Nucleus accumbens (tissue), 56 donors: ENCODE measurements at regions not wholly inside any gene's neighbourhood (a gene's known extent, or its start where the extent isn't known, plus 50 kb on each side); places are given as distances from the start of the nearest gene placed in this dataset.
A peak's percentile ranks its signal among the peaks of the same experiment; 100 is the strongest.
"Not testable (repeated sequence)": the region's sequence is repeated elsewhere in the genome, so short reads cannot be mapped to it uniquely, and the experiment has no call there.

Experiments used
- DNase-seq, 56 donors: peaks; one replicate each; lab custom pipeline; 2025; lab: John Stamatoyannopoulos, UW

- DNase-seq, result no peak
Observed at GRCh38 chr7:126179916-126180315, 1072.8 kb downstream of the GRM8 start.

- no peak for DNase-seq
Observed at GRCh38 chr7:126178865-126179264, 1073.9 kb downstream of the GRM8 start.

GRCh38 chr7:126177782-126178181, 1075.0 kb downstream of the GRM8 start:
- DNase-seq, result no peak

- DNase-seq, result no peak
Observed at GRCh38 chr7:126166645-126167044, 1086.1 kb downstream of the GRM8 start.

- DNase-seq, result no peak
Observed at GRCh38 chr7:126163647-126164046, 1089.1 kb downstream of the GRM8 start.

GRCh38 chr7:126157391-126157790, 1095.3 kb downstream of the GRM8 start:
- no peak for DNase-seq

- DNase-seq, result no peak
Observed at GRCh38 chr7:126150278-126150958, 1102.3 kb downstream of the GRM8 start.

- DNase-seq, result no peak
Observed at GRCh38 chr7:126140858-126141466, 1111.8 kb downstream of the GRM8 start.

GRCh38 chr7:126119981-126120380, 1132.8 kb downstream of the GRM8 start:
- no peak for DNase-seq

- DNase-seq, result no peak
Observed at GRCh38 chr7:126103582-126103981, 1149.2 kb downstream of the GRM8 start.

- DNase-seq, result no peak
Observed at GRCh38 chr7:126083014-126083413, 1153.4 kb upstream of the POT1 start.

- DNase-seq, result no peak
Observed at GRCh38 chr7:126079581-126079980, 1150.0 kb upstream of the POT1 start.

GRCh38 chr7:126079151-126079550, 1149.5 kb upstream of the POT1 start:
- no peak for DNase-seq

GRCh38 chr7:126065766-126066165, 1136.1 kb upstream of the POT1 start:
- peak in 5 of 56 donors; percentile 2 to 27 (median 9) for DNase-seq

- DNase-seq, result no peak
Observed at GRCh38 chr7:126057979-126058378, 1128.4 kb upstream of the POT1 start.

GRCh38 chr7:126056613-126057012, 1127.0 kb upstream of the POT1 start:
- not testable (repeated sequence) for DNase-seq

- DNase-seq, result no peak
Observed at GRCh38 chr7:126052229-126052628, 1122.6 kb upstream of the POT1 start.

- no peak for DNase-seq
Observed at GRCh38 chr7:126044662-126045061, 1115.0 kb upstream of the POT1 start.

- no peak for DNase-seq
Observed at GRCh38 chr7:126041472-126041871, 1111.8 kb upstream of the POT1 start.

GRCh38 chr7:126040114-126041045, 1110.8 kb upstream of the POT1 start:
- DNase-seq, result no peak

- DNase-seq, result no peak
Observed at GRCh38 chr7:126026421-126027088, 1096.9 kb upstream of the POT1 start.
